ENCODE measurements at regions not wholly inside any gene's neighbourhood (a gene's known extent, or its start where the extent isn't known, plus 50 kb on each side); places are given as distances from the start of the nearest gene placed in this dataset.
"Not testable (repeated sequence)": the region's sequence is repeated elsewhere in the genome, so short reads cannot be mapped to it uniquely, and the experiment has no call there.

GRCh38 chr13:86917438-86917837 lies 753.7 kb upstream of the SLITRK5 start:
- TF ChIP-seq CTCF (IDR thresholded peaks at IDR 0.05 in 4 of 5, conservative IDR thresholded peaks at IDR 0.05 in 1 of 5); POLR2A (IDR thresholded peaks at IDR 0.05): not testable (repeated sequence)

Data from gastrocnemius medialis (tissue), 4 donors.